ENCODE measurements at regions not wholly inside any gene's neighbourhood (a gene's known extent, or its start where the extent isn't known, plus 50 kb on each side); places are given as distances from the start of the nearest gene placed in this dataset.

DNA sequence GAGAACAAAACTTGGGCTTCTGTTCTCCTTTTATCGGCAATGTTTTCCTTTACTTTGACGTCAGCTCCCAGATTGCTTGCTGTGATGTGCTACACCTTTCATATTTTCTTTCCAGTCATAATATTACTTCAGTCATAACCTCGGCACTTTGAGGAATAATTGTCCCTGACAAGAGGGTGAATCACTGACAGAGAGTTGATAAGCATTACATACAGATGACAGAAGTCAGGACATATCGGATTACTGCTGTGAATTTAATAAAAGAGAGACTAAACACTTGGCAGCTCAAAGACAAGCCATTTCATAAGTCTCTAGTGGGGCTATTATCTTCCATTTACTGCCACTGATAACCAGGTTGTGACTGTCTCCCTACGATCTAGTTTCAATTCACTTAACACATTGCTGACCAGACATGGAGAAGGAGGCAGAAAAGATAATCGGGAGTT, 362.1 kb upstream of the ARRDC4 start:
- Histone ChIP-seq H3K79me2 (ENCODE audit: control insufficient read depth, insufficient read depth, low read length) (no peaks in the 10 kb centered on the region), H3K9ac (replicated peaks; ENCODE audit: extremely low read depth, insufficient read depth, low read length) (no peak overlapping the region), H3K4me1 (ENCODE audit: control insufficient read depth, extremely low read depth, insufficient read depth, low read length) (no peaks in the 10 kb centered on the region), H3K27ac (ENCODE audit: insufficient read depth, low read depth, low read length) (no peak overlapping the region), H2AFZ (ENCODE audit: low read depth, low read length) (no peak overlapping the region), H3K4me3 (replicated peaks in 1 of 3; ENCODE audit: insufficient read depth in 1 of 3, low read depth in 1 of 3, low read length in 3 of 3) (no peak overlapping the region), H4K20me1 (replicated peaks; ENCODE audit: control insufficient read depth, extremely low read depth, insufficient read depth, low read length) (no peaks in the 10 kb centered on the region), H3K27me3 (ENCODE audit: control insufficient read depth in 2 of 2, insufficient read depth in 2 of 2, low read length in 2 of 2) (no peaks in the 10 kb centered on the region), H3K9me1 (replicated peaks; ENCODE audit: control insufficient read depth, extremely low read depth, insufficient read depth, low read length) (no peaks in the 10 kb centered on the region), H3K9me3 (replicated peaks; ENCODE audit: control insufficient read depth, insufficient read depth, low read length) (no peaks in the 10 kb centered on the region), H3K4me2 (ENCODE audit: insufficient read depth, low read length) (no peak overlapping the region), H3K36me3 (ENCODE audit: control insufficient read depth in 2 of 2, extremely low read depth in 1 of 2, insufficient read depth in 2 of 2, low read length in 2 of 2) (no peaks in the 10 kb centered on the region)
- no peak for TF ChIP-seq CTCF (IDR thresholded peaks at IDR 0.05; ENCODE audit: extremely low read depth in 1 of 2, insufficient read depth in 1 of 2, low read depth in 1 of 2, low read length in 2 of 2)
- TF ChIP-seq EZH2 (IDR thresholded peaks at IDR 0.05; ENCODE audit: borderline replicate concordance, low read depth, low read length, severe bottlenecking): no peak
- TF ChIP-seq FOS (IDR thresholded peaks at IDR 0.05; ENCODE audit: borderline replicate concordance, insufficient read depth, low read length): no peak
- TF ChIP-seq JUN (IDR thresholded peaks at IDR 0.05; ENCODE audit: borderline replicate concordance, insufficient read depth, insufficient read length, low read depth): no peak
- TF ChIP-seq POLR2A (IDR thresholded peaks at IDR 0.05; ENCODE audit: low read depth, low read length): no peak
- no peak for TF ChIP-seq GATA2 (IDR thresholded peaks at IDR 0.05; ENCODE audit: insufficient read depth, insufficient read length, low read depth, low read length)
- TF ChIP-seq, protein P1, sequence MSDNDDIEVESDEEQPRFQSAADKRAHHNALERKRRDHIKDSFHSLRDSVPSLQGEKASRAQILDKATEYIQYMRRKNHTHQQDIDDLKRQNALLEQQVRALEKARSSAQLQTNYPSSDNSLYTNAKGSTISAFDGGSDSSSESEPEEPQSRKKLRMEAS (IDR thresholded peaks at IDR 0.05; ENCODE audit: insufficient read depth, insufficient read length): no peak
- TF ChIP-seq POLR2AphosphoS5 (IDR thresholded peaks at IDR 0.05; ENCODE audit: insufficient read depth, low read depth, low read length): no peak
- TF ChIP-seq MYC (IDR thresholded peaks at IDR 0.05; ENCODE audit: low read depth, low read length): no peak
- dilution Hi-C loops (cut with MboI; ENCODE audit: extremely low pct_ligation_motif_present, low sequenced_read_pairs): no loop called here
- POLR2A ChIA-PET: no interaction called here
- DNase-seq (ENCODE audit: low read depth, low spot score): no peak
- CTCF ChIA-PET: interaction anchor here (0.9 kb wide), 1 partner anchor 11 kb away, joined by 3 read pairs; no protein-coding TSS in a partner anchor
- FAIRE-seq: no peak
- intact Hi-C loops (cut with micrococcal nuclease): no loop called here
- BruUV-seq (replicated peaks): no TSS peak

Measured in endothelial cell of umbilical vein (primary cell).